ENCODE measurements at regions not wholly inside any gene's neighbourhood (a gene's known extent, or its start where the extent isn't known, plus 50 kb on each side); places are given as distances from the start of the nearest gene placed in this dataset.

DNA sequence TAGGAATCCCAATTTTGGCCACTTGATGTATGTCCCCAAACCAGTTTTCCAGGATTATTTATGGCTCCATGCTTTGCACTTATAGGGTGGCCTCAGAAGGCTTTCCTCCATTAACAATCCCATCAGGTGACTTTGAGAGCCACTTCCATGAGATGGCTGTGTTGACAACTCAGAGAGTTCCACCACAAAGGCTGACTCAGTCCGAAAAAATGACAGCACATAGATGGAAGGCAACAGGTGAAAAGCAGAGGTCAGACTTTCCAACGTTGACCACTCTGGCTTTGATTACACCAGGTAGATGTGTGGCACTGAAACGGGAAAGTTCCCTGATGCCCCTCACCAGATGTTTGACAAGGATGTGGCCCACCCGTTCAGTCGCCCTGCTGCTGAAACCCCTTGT lies 431.4 kb upstream of the TNP1 start:
- DNase-seq, result no peak

DNA sequence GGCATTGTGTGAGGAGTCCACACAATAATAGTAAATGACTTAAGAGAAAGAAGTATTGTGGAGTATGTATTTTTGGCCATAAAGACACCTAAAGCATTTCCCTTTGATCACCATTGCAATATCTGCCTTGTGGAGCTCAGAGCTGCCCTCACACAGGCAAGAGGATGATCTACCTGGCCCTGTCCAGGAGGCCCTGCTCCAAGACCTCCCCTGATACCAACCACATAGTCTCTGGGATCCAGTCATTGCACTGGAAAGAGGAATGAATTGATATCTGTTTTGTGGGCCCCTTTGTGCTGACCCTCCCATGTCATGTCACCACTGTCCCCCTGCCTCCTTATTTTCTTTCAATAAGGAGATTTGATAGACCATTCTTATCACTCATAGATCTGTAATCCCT lies 430.6 kb upstream of the TNP1 start:
- no peak for DNase-seq

DNA sequence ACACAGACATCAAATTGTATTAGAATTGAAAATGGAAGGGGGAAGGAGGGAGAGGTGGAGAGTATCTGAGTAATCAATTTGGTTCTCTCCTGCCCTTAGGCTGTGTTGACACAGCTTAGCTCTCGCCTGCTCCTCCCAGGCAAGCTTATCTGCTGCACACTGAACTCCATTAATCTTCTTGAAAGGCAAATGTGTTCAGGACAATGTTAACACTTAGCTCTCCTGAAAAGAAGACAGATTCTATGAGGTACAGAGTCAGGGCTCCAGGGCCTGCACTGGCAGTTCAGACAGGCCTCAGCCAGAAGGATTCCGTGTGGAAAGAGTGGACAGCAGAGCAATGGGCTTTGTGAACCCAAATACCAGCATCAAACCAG lies 430.0 kb upstream of the TNP1 start:
- no peak for DNase-seq

- no peak for DNase-seq
These were observed 429.5 kb upstream of the TNP1 start for GRCh38 chr2:217289177-217289906.

- DNase-seq, result no peak
These were observed 428.7 kb upstream of the TNP1 start for GRCh38 chr2:217288472-217289063.

- DNase-seq, result no peak
These were observed 427.0 kb upstream of the TNP1 start for GRCh38 chr2:217286833-217287232.

DNA sequence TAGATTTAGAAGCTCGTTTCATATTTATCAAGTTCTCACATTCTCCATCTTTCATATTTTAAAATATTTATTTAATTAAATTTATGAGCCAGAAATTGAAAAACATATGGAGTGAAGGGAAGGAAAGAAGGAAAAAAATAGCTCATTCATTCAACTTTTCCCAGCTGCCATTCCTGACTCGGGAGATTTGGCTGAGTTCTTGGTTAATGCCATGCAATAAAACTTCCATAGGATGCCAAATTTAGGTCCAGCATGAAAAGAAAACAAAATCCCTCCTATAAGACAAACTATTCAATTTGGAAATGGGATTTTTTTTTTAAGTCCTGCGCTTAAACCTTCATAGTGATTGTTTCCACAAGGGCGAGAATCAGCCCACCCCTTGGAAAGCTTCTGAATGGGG lies 426.1 kb upstream of the TNP1 start:
- DNase-seq, result no peak

- DNase-seq, result no peak
These were observed 423.6 kb upstream of the TNP1 start for GRCh38 chr2:217283460-217283859.

GRCh38 chr2:217282531-217282930 lies 422.7 kb upstream of the TNP1 start:
- no peak for DNase-seq

DNA sequence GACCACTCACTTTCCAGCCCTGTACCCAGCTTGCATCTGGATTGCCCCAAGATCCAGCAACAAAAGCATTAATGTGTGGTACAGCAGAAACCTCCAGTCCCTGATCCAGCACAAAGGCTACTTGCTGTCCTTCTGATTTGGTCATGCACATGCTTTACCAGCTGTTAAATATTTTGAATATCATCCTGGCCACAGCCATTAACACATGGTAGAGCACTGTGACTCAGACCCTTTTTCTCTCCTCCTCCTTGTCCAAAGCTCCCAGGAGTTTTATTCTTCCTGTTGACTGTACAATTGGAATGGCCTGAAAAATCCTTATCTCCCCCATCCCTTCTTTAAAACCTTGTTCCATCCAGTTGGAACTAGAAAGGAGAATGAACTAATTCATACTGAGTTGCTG lies 419.7 kb upstream of the TNP1 start:
- no peak for DNase-seq

GRCh38 chr2:217279140-217279539 lies 419.3 kb upstream of the TNP1 start:
- DNase-seq, result no peak

GRCh38 chr2:217277646-217278398 lies 418.0 kb upstream of the TNP1 start:
- DNase-seq, result no peak

GRCh38 chr2:217276433-217276832 lies 416.6 kb upstream of the TNP1 start:
- DNase-seq, result no peak

DNA sequence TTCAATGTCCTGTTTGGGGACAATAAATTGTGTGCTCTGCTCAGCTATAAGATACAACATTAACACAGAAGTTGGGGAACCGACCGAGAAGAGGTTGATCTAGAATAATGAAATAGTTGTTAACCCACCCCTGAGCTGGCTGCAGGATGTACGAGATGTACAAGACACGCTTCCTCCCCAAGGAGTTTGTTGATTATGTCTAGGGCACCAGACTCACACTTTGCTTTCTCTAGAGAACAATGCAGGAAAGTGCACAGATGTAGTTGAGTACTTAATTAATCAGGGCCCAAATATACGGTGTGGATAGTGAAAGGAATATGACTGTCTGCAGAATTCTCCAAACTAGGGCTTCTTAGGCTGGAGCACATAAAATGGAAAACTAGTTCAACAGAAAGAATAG lies 415.2 kb upstream of the TNP1 start:
- DNase-seq, result no peak

DNA sequence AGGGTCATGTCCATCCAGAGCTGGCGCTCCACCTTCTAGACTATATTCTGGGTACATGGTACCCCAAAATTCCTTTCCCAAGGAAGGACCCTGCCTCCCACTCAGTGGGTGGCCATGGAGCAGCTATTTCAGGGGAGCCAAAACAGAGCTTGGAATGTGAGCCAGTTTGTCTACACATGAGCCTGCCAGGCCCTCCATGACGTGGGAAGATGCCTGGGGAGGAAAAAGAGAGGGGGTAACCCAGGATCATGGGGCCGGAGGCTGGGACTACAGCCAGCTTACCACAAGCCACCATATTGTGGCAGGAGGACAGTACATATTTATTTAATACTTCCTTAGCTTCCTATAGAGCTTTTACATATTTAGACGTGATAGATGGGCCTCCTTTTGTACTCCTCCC lies 414.7 kb upstream of the TNP1 start:
- DNase-seq, result no peak

- no peak for DNase-seq
These were observed 414.0 kb upstream of the TNP1 start for GRCh38 chr2:217273851-217274250.

DNA sequence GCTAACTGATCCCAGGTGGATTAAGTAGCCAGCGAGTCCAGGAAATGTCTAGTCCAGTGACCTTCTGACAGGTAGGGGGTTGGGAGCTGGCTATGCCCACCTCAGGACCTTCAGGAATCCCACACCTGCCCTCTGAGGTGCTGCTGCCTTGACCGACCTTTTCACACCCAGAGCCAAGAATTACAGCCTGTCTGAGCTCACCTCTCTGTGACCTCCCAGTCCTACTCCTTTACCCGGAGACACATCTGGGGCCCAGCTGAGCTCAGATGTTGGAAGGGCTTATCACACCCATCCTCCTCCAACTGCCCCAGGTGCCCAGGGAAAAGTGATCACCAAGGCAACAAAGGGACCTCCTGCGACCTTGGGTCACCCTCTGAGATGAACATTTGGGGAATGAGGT lies 413.3 kb upstream of the TNP1 start:
- no peak for DNase-seq

GRCh38 chr2:217271813-217272212 lies 411.9 kb upstream of the TNP1 start:
- DNase-seq, result no peak

GRCh38 chr2:217270485-217271121 lies 410.7 kb upstream of the TNP1 start:
- DNase-seq, result no peak

DNA sequence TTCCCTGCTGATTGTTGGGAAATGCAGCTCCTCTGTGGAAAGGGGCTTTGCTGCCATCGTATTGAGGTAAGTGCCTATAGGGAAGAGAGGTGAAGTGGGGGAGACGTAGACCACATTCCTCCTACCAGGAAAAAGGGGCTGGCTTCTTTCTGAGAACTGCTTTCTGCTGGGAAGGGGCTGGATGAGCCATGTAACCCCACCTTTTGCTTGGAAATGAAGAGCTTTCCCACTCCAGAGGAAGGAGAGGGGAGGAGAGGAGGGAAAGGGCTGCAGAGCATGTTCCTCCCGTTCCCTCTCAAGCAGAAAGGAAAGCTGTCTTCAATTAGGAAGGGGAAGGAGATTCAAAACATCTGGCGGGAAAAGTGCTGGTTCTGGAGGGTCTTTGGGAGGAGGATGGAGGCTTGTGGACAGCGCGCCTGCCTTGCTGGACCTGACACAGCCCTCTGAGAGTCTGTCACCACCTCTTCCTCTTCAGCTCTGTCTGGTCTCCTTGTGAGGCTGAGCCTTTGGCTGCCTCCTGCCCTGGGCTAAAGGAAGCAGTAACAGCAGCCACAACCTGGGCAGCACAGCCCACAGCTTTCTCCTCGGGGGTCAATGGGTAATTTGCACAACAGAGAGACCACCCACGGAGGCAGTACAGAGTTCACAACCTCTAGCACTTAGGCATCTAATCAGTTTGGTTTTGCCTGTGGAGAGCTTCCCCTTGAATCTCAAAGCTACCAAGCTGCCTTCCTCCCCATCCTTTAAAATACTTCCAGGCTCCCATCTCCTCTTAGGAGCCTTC lies 410.0 kb upstream of the TNP1 start:
- no peak for DNase-seq

DNA sequence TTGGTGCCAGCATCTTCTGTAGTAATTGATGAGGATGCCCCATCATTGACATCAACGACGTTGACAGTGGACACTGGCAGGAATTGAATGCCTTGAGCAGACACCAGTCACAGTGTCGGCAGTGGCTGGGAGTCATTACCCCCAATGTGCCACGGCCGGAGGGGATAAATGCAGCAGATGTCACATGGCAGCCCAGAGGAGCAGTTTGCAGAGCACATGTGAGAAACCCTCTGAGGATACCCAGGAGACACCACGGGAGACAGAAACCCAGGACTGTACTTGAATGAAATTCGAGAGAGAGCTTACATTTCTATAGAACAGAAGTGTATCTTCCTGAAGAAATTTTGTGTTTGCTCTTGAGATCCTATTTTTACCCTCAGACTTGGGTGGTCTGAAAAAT lies 409.1 kb upstream of the TNP1 start:
- no peak for DNase-seq

DNA sequence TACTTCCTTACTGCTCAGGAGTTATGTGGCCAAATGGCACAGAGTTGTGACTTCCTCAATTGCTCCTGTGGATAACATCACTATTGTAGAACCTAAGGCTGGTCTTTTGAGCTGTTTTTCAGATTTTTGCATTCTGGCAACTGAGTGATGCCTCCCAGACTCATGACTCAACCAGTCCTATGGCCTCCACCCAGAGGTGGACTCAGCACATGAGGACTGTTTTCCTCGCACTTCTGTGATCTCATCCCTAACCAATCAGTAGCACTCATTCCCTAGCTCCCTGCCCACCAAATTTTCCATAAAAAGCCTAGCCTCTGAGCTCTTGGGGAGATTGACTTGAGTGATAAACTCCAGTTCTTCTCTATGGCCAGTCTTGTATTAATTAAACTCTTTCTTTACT lies 407.9 kb upstream of the TNP1 start:
- no peak for DNase-seq

DNA sequence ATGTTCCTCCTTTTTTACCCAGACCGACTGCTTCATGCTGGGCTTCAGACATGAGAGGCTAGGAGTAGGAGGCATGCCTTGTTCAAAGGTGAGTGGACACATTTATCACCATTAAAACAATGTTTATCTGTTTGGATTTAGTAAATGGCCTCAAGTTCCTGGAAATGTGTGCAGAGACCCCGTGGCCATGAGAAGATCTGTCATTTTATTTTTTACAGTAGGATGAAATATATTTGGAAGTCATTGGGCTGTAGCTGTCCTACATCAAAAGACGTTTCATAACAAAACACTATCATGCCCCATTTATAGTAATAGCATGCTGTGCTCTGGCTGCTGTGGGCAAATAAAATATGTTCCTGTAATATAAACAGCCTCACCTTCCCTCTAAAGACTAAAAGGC lies 403.9 kb upstream of the TNP1 start:
- no peak for DNase-seq
